Ishikawa (cell line): ENCODE measurements at regions not wholly inside any gene's neighbourhood (a gene's known extent, or its start where the extent isn't known, plus 50 kb on each side); places are given as distances from the start of the nearest gene placed in this dataset.

Experiments
- CREB1 ChIP-seq: IDR thresholded peaks from 2 replicates; pipeline ENCODE4 v1.6.1; 2012; ENCODE audit warnings: low read depth
- EGR1 ChIP-seq: IDR thresholded peaks from 2 replicates; pipeline ENCODE4 v1.6.1; 2012
- EP300 ChIP-seq: IDR thresholded peaks from 2 replicates; pipeline ENCODE4 v1.6.1; 2012; ENCODE audit warnings: borderline replicate concordance
- FOXM1 ChIP-seq: IDR thresholded peaks from 2 replicates; pipeline ENCODE4 v1.6.1; 2012; ENCODE audit warnings: low read depth, borderline replicate concordance
- MAX ChIP-seq: IDR thresholded peaks from 2 replicates; pipeline ENCODE4 v1.6.1; 2012
- RAD21 ChIP-seq: IDR thresholded peaks from 2 replicates; pipeline ENCODE4 v1.6.1; 2012; ENCODE audit warnings: low read depth
- REST ChIP-seq: IDR thresholded peaks from 2 replicates; pipeline ENCODE4 v1.6.1; 2012; ENCODE audit warnings: low read depth, mild to moderate bottlenecking
- TAF1 ChIP-seq: IDR thresholded peaks from 2 replicates; pipeline ENCODE4 v1.6.1; 2012; ENCODE audit warnings: low read depth, mild to moderate bottlenecking
- TCF12 ChIP-seq: IDR thresholded peaks from 2 replicates; pipeline ENCODE4 v1.6.1; 2012; ENCODE audit warnings: low read depth
- YY1 ChIP-seq: IDR thresholded peaks from 2 replicates; pipeline ENCODE4 v1.6.1; 2012; ENCODE audit warnings: low read depth
- ZBTB7A ChIP-seq: IDR thresholded peaks from 2 replicates; pipeline ENCODE4 v1.6.1; 2012; ENCODE audit warnings: low read depth

GRCh38 chr5:39992617-39993202 is 567.9 kb upstream of the DAB2 start:
- TF ChIP-seq EP300: no peak
- TF ChIP-seq RAD21: no peak
- TF ChIP-seq YY1: no peak
- TF ChIP-seq TAF1: no peak
- TF ChIP-seq CREB1: no peak
- no peak for TF ChIP-seq FOXM1
- TF ChIP-seq TCF12: no peak
- no peak for TF ChIP-seq ZBTB7A
- TF ChIP-seq EGR1: no peak
- TF ChIP-seq REST: no peak
- TF ChIP-seq MAX: no peak
